Astrocyte (in vitro differentiated cells and primary cell): ENCODE measurements at regions not wholly inside any gene's neighbourhood (a gene's known extent, or its start where the extent isn't known, plus 50 kb on each side); places are given as distances from the start of the nearest gene placed in this dataset.

Experiments
- DNase-seq: peaks from one replicate; pipeline ENCODE4 v3.0.0-alpha.2; 2010; ENCODE audit warnings: low read depth
- FAIRE-seq: peaks from 2 replicates; lab custom pipeline; 2011; peaks lifted over from hg19 to GRCh38; lab: Jason Lieb, UNC
- H2AFZ ChIP-seq: 2 replicates; pipeline ENCODE4 v1.6.0; 2012; ENCODE audit warnings: low read depth, low read length, inconsistent platforms
- H3K27ac ChIP-seq: 2 replicates; pipeline ENCODE4 v1.5.1; 2011; ENCODE audit warnings: low read depth, low read length, inconsistent platforms
- H3K27me3 ChIP-seq: 2 replicates; pipeline ENCODE4 v1.6.0; 2011; ENCODE audit warnings: low read length, inconsistent platforms; ENCODE audit not compliant: insufficient read depth
- H3K36me3 ChIP-seq: 2 replicates; pipeline ENCODE4 v1.5.1; 2011; ENCODE audit warnings: low read length, inconsistent platforms; ENCODE audit not compliant: insufficient read depth
- H3K4me1 ChIP-seq: 2 replicates; pipeline ENCODE4 v1.5.1; 2011; ENCODE audit warnings: low read length, inconsistent platforms; ENCODE audit not compliant: insufficient read depth
- H3K4me2 ChIP-seq: 2 replicates; pipeline ENCODE4 v1.6.0; 2012; ENCODE audit warnings: low read length, inconsistent platforms
- H3K4me3 ChIP-seq: 2 replicates; pipeline ENCODE4 v1.5.1; 2011; ENCODE audit warnings: low read depth, mild to moderate bottlenecking, low read length, inconsistent platforms; ENCODE audit not compliant: insufficient read depth
- H3K79me2 ChIP-seq: 2 replicates; pipeline ENCODE4 v1.6.0; 2012; ENCODE audit warnings: mild to moderate bottlenecking, low read length, inconsistent platforms; ENCODE audit not compliant: insufficient read depth
- H3K9ac ChIP-seq: 2 replicates; pipeline ENCODE4 v1.6.0; 2012; ENCODE audit warnings: mild to moderate bottlenecking, low read length, inconsistent platforms
- H3K9me3 ChIP-seq: 2 replicates; pipeline ENCODE4 v1.5.1; 2012; ENCODE audit warnings: low read depth, mild to moderate bottlenecking, low read length, inconsistent platforms; ENCODE audit not compliant: insufficient read depth
- H4K20me1 ChIP-seq: 2 replicates; pipeline ENCODE4 v1.6.0; 2012; ENCODE audit warnings: low read length, inconsistent platforms; ENCODE audit not compliant: insufficient read depth
- H3K27ac Mint-ChIP-seq: one replicate; pipeline ENCODE4 v1.8.0; 2021; ENCODE audit warnings: mild to moderate bottlenecking, mixed read lengths; ENCODE audit not compliant: unreplicated experiment
- H3K27me3 Mint-ChIP-seq: one replicate; pipeline ENCODE4 v1.8.0; 2021; ENCODE audit warnings: low read depth, mixed read lengths; ENCODE audit not compliant: unreplicated experiment
- H3K36me3 Mint-ChIP-seq: one replicate; pipeline ENCODE4 v1.8.0; 2021; ENCODE audit warnings: low read depth, mixed read lengths; ENCODE audit not compliant: unreplicated experiment
- H3K4me1 Mint-ChIP-seq: one replicate; pipeline ENCODE4 v1.8.0; 2021; ENCODE audit warnings: low read depth, mixed read lengths; ENCODE audit not compliant: unreplicated experiment
- H3K4me3 Mint-ChIP-seq: one replicate; pipeline ENCODE4 v1.8.0; 2021; ENCODE audit warnings: mild to moderate bottlenecking, moderate library complexity, mixed read lengths; ENCODE audit not compliant: unreplicated experiment
- H3K9me3 Mint-ChIP-seq: one replicate; pipeline ENCODE4 v1.8.0; 2021; ENCODE audit warnings: mild to moderate bottlenecking, mixed read lengths; ENCODE audit not compliant: unreplicated experiment
- CTCF ChIP-seq: IDR thresholded peaks from 2 replicates; pipeline ENCODE4 v1.5.1; 2011; ENCODE audit warnings: low read depth, mild to moderate bottlenecking, inconsistent platforms, low read length, moderate library complexity; ENCODE audit not compliant: insufficient read depth
- EZH2 ChIP-seq: IDR thresholded peaks from 2 replicates; pipeline ENCODE4 v1.6.1; 2012; ENCODE audit warnings: mild to moderate bottlenecking, low read length, inconsistent platforms; ENCODE audit not compliant: insufficient read depth

GRCh38 chr12:78787576-78787975 is 77.0 kb upstream of the SYT1 start:
- no peak for FAIRE-seq

GRCh38 chr12:78790148-78790547 is 74.4 kb upstream of the SYT1 start:
- Histone ChIP-seq H4K20me1 (no peaks in the 10 kb centered on the region), H3K4me1 (no peaks in the 10 kb centered on the region), H3K4me2 (no peak overlapping the region), H3K79me2 (no peaks in the 10 kb centered on the region), H3K9me3 (no peaks in the 10 kb centered on the region), H3K27me3 (no peaks in the 10 kb centered on the region), H3K4me3 (no peak overlapping the region), H3K27ac (no peak overlapping the region), H3K9ac (no peak overlapping the region), H3K36me3 (no peaks in the 10 kb centered on the region), H2AFZ (no peak overlapping the region)
- DNase-seq (no peak), FAIRE-seq (no peak)
- H3K4me1 Mint-ChIP-seq: peaks cover 2% of the 10 kb centered on the region
- no peaks in the 10 kb centered on the region for H3K36me3 Mint-ChIP-seq
- no peaks in the 10 kb centered on the region for H3K9me3 Mint-ChIP-seq
- no peak overlapping the region for H3K4me3 Mint-ChIP-seq
- no peaks in the 10 kb centered on the region for H3K27me3 Mint-ChIP-seq
- TF ChIP-seq EZH2 (no peak), CTCF (no peak)
- no peak overlapping the region for H3K27ac Mint-ChIP-seq

More at GRCh38 chr12:78787576-78787975, 77.0 kb upstream of the SYT1 start:
- Mint-ChIP-seq H3K27me3 (no peaks in the 10 kb centered on the region), H3K4me1 (no peaks in the 10 kb centered on the region), H3K9me3 (no peaks in the 10 kb centered on the region), H3K27ac (no peak overlapping the region), H3K4me3 (no peak overlapping the region), H3K36me3 (no peaks in the 10 kb centered on the region)
- H3K4me2 ChIP-seq: no peak overlapping the region
- H4K20me1 ChIP-seq: no peaks in the 10 kb centered on the region
- DNase-seq: no peak
- H3K9me3 ChIP-seq: no peaks in the 10 kb centered on the region
- no peaks in the 10 kb centered on the region for H3K27me3 ChIP-seq
- H3K9ac ChIP-seq: no peak overlapping the region
- TF ChIP-seq EZH2: no peak
- no peak for TF ChIP-seq CTCF
- no peaks in the 10 kb centered on the region for H3K4me1 ChIP-seq
- no peak overlapping the region for H3K4me3 ChIP-seq
- H2AFZ ChIP-seq: no peak overlapping the region
- H3K79me2 ChIP-seq: no peaks in the 10 kb centered on the region
- H3K27ac ChIP-seq: no peak overlapping the region
- no peaks in the 10 kb centered on the region for H3K36me3 ChIP-seq

- H3K9ac ChIP-seq: no peak overlapping the region
- H3K36me3 ChIP-seq: no peaks in the 10 kb centered on the region
- peaks cover 6% of the 10 kb centered on the region for H3K9me3 Mint-ChIP-seq
- no peaks in the 10 kb centered on the region for H3K27me3 ChIP-seq
- no peak overlapping the region for H2AFZ ChIP-seq
- no peaks in the 10 kb centered on the region for H3K27me3 Mint-ChIP-seq
- H3K36me3 Mint-ChIP-seq: peaks cover 7% of the 10 kb centered on the region
- TF ChIP-seq CTCF (no peak), EZH2 (no peak)
- DNase-seq: no peak
- FAIRE-seq: no peak
- no peaks in the 10 kb centered on the region for H3K79me2 ChIP-seq
- H3K27ac ChIP-seq: no peak overlapping the region
- no peak overlapping the region for H3K4me3 ChIP-seq
- no peak overlapping the region for H3K27ac Mint-ChIP-seq
- H4K20me1 ChIP-seq: no peaks in the 10 kb centered on the region
- H3K4me1 ChIP-seq: no peaks in the 10 kb centered on the region
- no peak overlapping the region for H3K4me3 Mint-ChIP-seq
- H3K4me2 ChIP-seq: no peak overlapping the region
- H3K4me1 Mint-ChIP-seq: peaks cover 2% of the 10 kb centered on the region
- no peaks in the 10 kb centered on the region for H3K9me3 ChIP-seq
Measured at GRCh38 chr12:78792052-78792698, 72.4 kb upstream of the SYT1 start.
